Right lung (tissue), 2 donors: ENCODE measurements at regions not wholly inside any gene's neighbourhood (a gene's known extent, or its start where the extent isn't known, plus 50 kb on each side); places are given as distances from the start of the nearest gene placed in this dataset.

Experiments used
- DNase-seq, 2 donors: peaks; one replicate each; pipeline ENCODE4 v3.0.0-alpha.2; 2013

GRCh38 chr16:27719106-27719445 lies 169.1 kb downstream of the KATNIP start:
- DNase-seq = no peak

GRCh38 chr16:27720731-27721530 lies 171.0 kb downstream of the KATNIP start:
- DNase-seq = no peak

GRCh38 chr16:27721531-27722181 lies 171.7 kb downstream of the KATNIP start:
- peak; percentile 84 to 90 for DNase-seq

- DNase-seq = no peak
Measured at GRCh38 chr16:27722207-27722606, 172.3 kb downstream of the KATNIP start.

DNA sequence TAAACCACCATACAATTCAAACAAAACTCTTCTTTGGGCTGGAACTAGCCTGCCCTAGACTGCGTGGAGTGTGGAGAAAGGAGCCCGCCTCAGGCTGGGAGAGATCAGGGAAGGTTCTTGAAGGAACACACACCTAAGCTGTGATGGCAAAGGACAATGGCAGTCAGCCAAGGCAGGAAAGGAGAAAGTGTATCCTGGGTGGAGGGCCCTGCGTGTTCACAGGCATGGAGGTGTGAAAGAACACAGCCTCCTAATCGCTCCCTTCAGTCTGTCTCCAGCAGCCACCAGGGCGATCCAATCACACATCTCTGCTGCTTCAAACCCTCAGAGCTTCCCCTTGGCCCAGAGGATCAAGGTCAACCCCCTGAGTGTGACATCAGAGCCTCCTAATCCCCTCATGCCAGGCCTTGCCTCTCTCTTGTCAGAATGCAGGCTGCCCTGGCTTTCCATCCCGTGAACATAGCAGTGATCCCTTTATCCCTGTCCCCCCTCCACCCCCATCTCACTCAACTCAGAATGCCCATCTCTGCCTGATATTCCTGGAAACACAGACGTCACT lies 173.0 kb downstream of the KATNIP start:
- DNase-seq = no peak

DNA sequence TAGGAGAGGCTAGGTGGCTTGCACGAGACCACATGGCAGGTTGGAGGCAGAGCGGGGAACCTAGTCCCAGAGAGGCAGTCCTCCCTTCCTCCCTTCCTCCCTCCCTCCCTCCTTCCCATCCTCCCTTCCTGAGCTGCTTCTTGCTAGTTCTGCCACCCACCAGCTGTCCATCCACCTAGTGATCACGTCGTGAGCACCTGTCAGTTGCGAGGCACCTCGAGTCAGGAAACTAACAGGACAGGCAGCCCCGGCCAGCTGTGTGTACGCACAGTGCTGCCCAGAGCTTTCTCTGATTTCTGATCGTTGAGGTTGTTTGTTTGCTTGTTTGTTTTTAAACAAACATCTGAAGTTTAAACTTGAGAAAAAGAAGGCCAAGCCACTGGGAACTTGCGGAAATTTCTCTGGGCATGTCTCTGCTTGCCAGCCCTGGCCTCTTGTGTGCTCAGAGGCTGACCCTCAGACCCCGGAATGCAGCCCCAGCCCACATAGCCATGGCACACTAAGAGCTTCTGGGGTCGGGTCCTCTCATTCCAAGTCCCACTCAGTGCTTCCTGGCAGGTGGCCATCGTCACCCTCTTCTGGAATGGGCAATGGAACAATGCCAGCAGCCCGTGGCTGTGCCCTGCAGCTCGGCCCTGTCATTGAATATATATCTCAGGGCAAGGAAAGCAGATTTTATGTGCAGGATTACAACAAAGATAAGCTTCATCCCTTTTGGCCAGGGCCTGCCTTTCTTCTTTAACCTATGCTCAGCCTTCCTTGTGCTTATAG lies 174.0 kb downstream of the KATNIP start:
- no peak for DNase-seq

GRCh38 chr16:27724482-27725235 lies 174.7 kb downstream of the KATNIP start:
- no peak for DNase-seq

- no peak for DNase-seq
Measured at GRCh38 chr16:27725236-27726000, 175.5 kb downstream of the KATNIP start.

GRCh38 chr16:27726621-27727261 lies 176.8 kb downstream of the KATNIP start:
- no peak for DNase-seq

DNA sequence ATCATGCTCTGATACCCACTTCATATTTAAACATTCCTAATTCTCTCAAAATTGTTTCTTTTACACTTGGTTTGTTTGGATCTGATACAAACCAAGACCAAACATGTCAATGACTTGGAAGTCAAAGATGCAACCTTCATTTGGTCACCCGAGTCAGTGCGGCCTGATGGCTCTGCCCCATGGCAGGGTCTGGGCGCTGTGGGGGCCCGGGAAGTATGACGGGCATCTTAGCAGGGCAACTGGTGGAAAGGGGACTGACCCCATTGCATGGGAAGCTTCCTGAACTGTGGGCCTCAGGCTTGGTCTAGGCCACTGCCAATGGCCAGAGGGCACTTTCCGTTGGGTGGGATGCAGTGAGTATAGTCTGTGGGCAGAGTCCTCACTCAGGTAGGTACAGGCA lies 178.0 kb downstream of the KATNIP start:
- no peak for DNase-seq

DNA sequence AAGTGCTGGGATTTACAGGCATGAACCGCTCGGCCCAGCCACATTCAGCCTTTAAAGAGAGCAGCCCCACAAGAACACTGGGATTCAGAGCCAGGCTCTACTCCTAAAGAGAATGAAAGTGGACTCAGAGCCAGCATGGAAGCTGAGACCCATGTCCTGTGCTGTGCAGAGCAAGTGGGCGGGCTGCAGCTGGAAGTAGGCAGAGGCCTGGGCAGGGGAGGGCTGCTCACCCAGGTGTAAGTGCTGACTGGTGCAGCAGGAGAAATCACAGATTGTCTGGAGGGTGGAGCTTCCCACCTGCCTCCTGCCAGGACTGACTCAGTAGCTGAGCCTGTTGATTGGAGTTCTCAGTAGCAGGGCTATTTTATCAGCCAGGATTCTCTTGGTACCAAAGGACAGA lies 178.7 kb downstream of the KATNIP start:
- DNase-seq = no peak

- DNase-seq = no peak
Measured at GRCh38 chr16:27729516-27730304, 179.8 kb downstream of the KATNIP start.

DNA sequence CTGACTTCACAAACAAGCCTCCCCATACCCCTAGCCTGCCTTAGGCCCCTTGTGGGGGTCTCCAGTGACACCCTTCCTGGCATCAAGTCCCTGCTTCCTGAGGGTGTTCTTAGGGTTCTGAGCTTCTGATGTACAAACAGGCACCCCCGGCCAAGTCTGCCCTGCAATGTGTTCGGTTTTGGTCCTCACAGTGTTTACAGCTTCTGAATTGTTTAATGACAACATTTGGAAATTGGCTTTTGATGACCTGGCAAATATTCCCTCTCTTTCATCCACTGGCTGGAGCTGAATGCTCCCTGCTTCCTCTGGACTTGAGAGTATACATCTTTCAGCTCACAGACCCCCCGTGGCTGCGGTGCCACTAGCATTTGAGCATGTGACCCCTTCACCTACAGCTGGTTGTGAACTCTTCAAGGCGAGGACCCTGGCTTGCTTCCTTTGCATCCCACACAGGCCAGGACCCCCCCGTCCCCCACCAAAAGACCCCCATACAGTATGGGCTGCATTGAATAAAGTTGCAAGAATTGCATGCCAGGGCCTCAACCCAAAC lies 180.8 kb downstream of the KATNIP start:
- peak; percentile 34 to 64 for DNase-seq

- no peak for DNase-seq
Measured at GRCh38 chr16:27735031-27735430, 185.1 kb downstream of the KATNIP start.

- no peak for DNase-seq
Measured at GRCh38 chr16:27736431-27736830, 186.5 kb downstream of the KATNIP start.

- DNase-seq = no peak
Measured at GRCh38 chr16:27737513-27737912, 187.6 kb downstream of the KATNIP start.
